ENCODE measurements at regions not wholly inside any gene's neighbourhood (a gene's known extent, or its start where the extent isn't known, plus 50 kb on each side); places are given as distances from the start of the nearest gene placed in this dataset.
"Not testable (repeated sequence)": the region's sequence is repeated elsewhere in the genome, so short reads cannot be mapped to it uniquely, and the experiment has no call there.

DNA sequence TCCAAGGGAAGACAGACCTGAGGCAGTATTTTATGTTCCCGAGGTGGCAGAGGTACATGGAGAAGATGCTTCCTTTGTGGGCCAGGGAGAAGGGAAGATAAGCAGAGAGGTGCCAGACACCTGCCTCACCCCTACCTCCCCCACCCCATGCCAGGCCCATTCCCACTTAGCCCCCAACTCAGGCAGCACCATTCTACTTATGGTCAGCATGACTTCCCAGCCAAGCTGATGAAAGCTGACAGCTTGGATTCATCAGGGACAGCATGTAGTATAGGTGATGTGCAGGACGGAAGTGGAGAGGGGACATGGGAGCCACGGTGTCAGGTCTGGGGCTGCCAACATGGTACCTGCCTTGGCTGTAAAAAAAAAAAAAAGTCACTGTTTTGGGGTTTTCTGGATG lies 57.5 kb upstream of the CSPG4 start:
- WGBS, 2 donors = 58 to 72% methylated on average over 2 to 3 of the region's 3 CpGs
- Histone ChIP-seq H3K4me3 (no peak overlapping the region), H3K27ac (no peak overlapping the region), H3K9me3 (no peaks in the 10 kb centered on the region), H3K27me3 (no peaks in the 10 kb centered on the region), H3K4me1 (no peaks in the 10 kb centered on the region), H3K36me3 (no peaks in the 10 kb centered on the region)
- DNase-seq = no peak
- intact Hi-C loops (cut with DNase I) = no loop called here
- TF ChIP-seq POLR2A (IDR thresholded peaks at IDR 0.05) = no peak

DNA sequence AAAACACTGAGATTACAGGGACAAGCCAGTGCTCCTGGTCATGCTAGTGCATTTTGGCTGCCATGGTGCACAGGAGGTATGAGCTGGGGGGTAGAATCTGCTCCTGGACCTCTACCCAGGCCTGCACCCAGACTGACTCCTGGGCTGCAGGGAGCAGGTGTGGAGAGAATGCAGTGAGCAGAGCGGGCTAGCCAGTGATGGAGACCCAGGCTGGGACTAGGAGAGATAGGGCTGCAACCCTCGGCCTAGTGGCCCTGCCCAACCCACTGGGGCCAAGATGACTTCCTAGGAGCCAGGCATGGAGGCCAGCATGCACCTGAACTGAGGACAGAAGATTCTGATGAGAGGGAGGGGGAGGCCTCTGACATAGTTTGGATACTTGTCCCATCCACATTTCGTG lies 55.9 kb upstream of the CSPG4 start:
- H3K27me3 ChIP-seq; H3K27ac ChIP-seq; H3K4me1 ChIP-seq; H3K4me3 ChIP-seq; H3K36me3 ChIP-seq; H3K9me3 ChIP-seq; intact Hi-C loops (cut with DNase I); DNase-seq: not testable (repeated sequence)
- WGBS, 2 donors = 82 to 85% methylated on average over 2 to 3 of the region's 3 CpGs

- intact Hi-C loops (cut with DNase I); H3K36me3 ChIP-seq; H3K4me3 ChIP-seq; H3K4me1 ChIP-seq; H3K27ac ChIP-seq; H3K27me3 ChIP-seq; DNase-seq; H3K9me3 ChIP-seq: not testable (repeated sequence)
- 73 to 91% methylated on average over 6 to 7 of the region's 13 CpGs for WGBS, 2 donors
Observed at GRCh38 chr15:75765551-75766305, 53.1 kb upstream of the CSPG4 start.

GRCh38 chr15:75764845-75765550 lies 52.4 kb upstream of the CSPG4 start:
- H3K36me3 ChIP-seq; H3K27me3 ChIP-seq; H3K4me3 ChIP-seq; DNase-seq; H3K4me1 ChIP-seq; H3K9me3 ChIP-seq; intact Hi-C loops (cut with DNase I); H3K27ac ChIP-seq: not testable (repeated sequence)
- WGBS, 2 donors = 76 to 80% methylated on average over 1 to 2 of the region's 5 CpGs

DNA sequence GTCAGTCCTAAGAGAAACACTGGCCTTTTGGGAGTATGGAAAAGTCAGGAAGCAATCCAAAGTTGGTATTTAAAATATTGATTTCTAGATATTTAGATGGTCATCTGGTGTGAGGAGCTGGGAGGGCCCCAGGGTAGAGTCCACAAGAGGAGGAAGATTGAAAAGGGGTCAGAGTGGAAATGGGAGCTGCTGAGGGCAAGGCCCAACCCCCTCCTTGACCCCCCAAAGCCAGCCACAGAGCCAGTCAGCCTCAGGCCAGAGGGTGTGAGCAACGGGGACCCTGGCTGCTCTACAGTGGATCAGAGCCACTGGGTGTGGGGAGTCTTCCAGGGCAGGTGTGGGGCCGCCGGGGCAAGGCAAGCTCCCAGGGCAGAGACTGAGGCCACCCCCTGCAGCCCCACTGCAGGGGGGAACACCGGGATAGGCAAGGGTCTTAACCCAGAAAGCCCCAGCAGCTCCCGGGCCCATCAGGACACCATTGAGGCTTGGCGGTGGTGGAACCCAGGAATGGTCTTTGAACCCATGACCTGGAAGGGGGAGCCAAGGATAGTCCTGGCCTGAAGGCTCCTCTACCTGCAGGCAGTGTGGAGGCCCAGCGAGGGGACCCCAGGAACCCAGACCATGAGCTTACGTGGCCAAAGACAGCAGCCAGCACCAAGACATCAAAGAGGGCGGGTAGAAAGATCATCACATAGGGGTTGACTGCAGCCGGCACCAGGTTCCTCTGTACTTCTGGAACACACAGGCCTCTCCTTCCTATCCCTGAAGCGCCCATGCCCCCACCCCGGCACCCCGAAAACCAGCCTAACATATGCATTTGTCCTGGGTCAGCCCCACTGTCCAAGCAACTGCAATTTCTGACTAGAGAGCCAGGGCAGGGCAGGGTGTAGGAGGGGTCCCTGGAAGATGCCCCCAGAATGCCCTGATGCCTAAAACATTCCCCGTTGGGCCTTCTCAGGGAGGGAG lies 51.3 kb upstream of the CSPG4 start:
- WGBS, 2 donors = 80 to 86% methylated on average over 1 to 8 of the region's 14 CpGs
- H3K4me3 ChIP-seq; H3K27ac ChIP-seq; intact Hi-C loops (cut with DNase I); DNase-seq; H3K27me3 ChIP-seq; H3K36me3 ChIP-seq; H3K9me3 ChIP-seq; H3K4me1 ChIP-seq: not testable (repeated sequence)

GRCh38 chr15:75763137-75763611 lies 50.5 kb upstream of the CSPG4 start:
- Histone ChIP-seq H3K9me3 (no peaks in the 10 kb centered on the region), H3K4me1 (peaks cover 8 to 12% (median 8%) of the 10 kb centered on the region in 3 donors), H3K36me3 (no peaks in the 10 kb centered on the region), H3K27ac (no peak overlapping the region), H3K27me3 (no peaks in the 10 kb centered on the region), H3K4me3 (no peak overlapping the region)
- intact Hi-C loops (cut with DNase I) = no loop called here
- no peak for DNase-seq
- WGBS, 2 donors = 77 to 84% methylated on average over 3 to 7 of the region's 8 CpGs
- TF ChIP-seq CTCF (IDR thresholded peaks at IDR 0.05) (no peak), POLR2A (IDR thresholded peaks at IDR 0.05) (no peak)

Small RNA genes in the stretch of these regions (small RNA-seq; reads per million reads assigned to genes)
- gene RN7SL319P = 0 reads per million in 4 donors

All from esophagus squamous epithelium (tissue), 5 donors.